IgD-negative memory B cell (primary cell): ENCODE measurements at regions not wholly inside any gene's neighbourhood (a gene's known extent, or its start where the extent isn't known, plus 50 kb on each side); places are given as distances from the start of the nearest gene placed in this dataset.
"Not testable (repeated sequence)": the region's sequence is repeated elsewhere in the genome, so short reads cannot be mapped to it uniquely, and the experiment has no call there.

Experiments
- H3K27ac Mint-ChIP-seq, 3 donors: one replicate each; pipeline ENCODE4 v1.8.0; 2020 to 2022; ENCODE audit warnings: mild to moderate bottlenecking in 3 of 3, mixed read lengths in 3 of 3, moderate library complexity in 1 of 3
- H3K27me3 Mint-ChIP-seq: one replicate; pipeline ENCODE4 v1.8.0; 2021; ENCODE audit warnings: mixed read lengths
- H3K36me3 Mint-ChIP-seq: one replicate; pipeline ENCODE4 v1.8.0; 2020; ENCODE audit warnings: mild to moderate bottlenecking, mixed read lengths
- H3K4me1 Mint-ChIP-seq, 3 donors: one replicate each; pipeline ENCODE4 v1.8.0; 2020 to 2022; ENCODE audit warnings: mixed read lengths in 3 of 3, mild to moderate bottlenecking in 1 of 3
- H3K4me3 Mint-ChIP-seq, 4 donors: one replicate each; pipeline ENCODE4 v1.8.0; 2020 to 2022; ENCODE audit warnings: mild to moderate bottlenecking in 4 of 4, mixed read lengths in 4 of 4, moderate library complexity in 3 of 4
- H3K9me3 Mint-ChIP-seq, 3 donors: one replicate each; pipeline ENCODE4 v1.8.0; 2020 to 2021; ENCODE audit warnings: mixed read lengths in 3 of 3, mild to moderate bottlenecking in 1 of 3

DNA sequence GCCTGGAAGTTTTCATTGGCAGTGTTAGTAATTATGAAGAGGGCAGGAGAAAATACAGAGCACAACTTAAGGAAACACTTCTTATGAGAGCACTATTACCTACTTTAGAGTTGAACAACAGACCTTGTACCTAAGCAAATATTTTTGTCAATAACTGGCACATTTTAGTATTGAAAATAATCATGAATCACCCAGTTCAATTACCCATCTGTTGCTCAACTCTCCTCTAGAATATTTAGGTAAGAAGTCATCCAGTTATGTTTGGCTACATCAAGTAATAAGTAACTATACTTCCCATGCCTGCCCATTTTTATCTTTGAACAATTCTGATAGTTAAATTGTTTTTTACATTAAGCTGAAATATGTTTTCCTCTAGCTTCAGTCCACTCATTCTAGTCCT lies 893.4 kb downstream of the DIAPH3 start:
- H3K9me3 Mint-ChIP-seq, result peaks cover 0 to 4% (median 2%) of the 10 kb centered on the region in 3 donors
- H3K27ac Mint-ChIP-seq, result no peak overlapping the region
- peaks cover 4% of the 10 kb centered on the region for H3K36me3 Mint-ChIP-seq
- H3K4me1 Mint-ChIP-seq, result no peaks in the 10 kb centered on the region
- H3K4me3 Mint-ChIP-seq, result no peak overlapping the region
- no peaks in the 10 kb centered on the region for H3K27me3 Mint-ChIP-seq

DNA sequence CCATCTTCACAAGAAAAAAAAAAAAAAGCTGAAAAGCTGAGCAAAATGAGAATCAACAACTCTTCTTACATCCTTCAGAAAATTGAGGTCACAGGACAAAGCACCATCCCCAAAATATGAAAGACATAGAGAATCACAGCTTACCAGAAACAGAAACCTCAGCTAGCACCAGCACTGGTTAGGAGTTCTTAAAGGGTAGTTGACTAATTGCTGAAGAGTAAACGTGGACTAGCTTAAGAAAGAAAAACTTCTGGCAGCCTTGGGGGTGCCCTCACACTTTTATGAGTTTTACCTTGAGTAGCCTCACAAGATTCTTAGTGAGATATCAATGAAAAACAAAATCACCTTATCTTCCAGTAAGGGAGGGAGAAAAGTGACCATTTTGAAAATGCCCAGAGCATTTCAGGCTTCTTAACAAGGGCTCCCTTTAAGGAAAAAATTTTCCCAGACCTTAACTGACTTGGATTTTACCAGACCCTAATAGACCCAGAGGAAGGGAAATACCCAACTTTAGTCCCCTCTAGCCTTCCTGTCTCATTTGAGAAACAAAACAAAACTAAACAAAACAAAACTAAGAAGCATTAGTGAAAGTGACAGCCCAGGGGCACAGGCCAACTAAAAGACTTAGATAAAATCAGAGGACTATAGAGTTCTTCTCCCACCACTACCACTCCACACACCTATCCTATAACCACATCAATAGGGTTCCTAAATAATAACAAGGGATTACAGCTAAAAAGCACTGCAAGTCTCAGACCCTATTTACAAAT lies 888.6 kb downstream of the DIAPH3 start:
- Mint-ChIP-seq H3K27ac (no peak overlapping the region), H3K4me3 (no peak overlapping the region), H3K36me3 (peaks cover 4% of the 10 kb centered on the region), H3K4me1 (no peaks in the 10 kb centered on the region), H3K9me3 (peaks cover 0 to 6% (median 0%) of the 10 kb centered on the region in 3 donors), H3K27me3 (no peaks in the 10 kb centered on the region)

GRCh38 chr13:59276436-59276835 lies 887.3 kb downstream of the DIAPH3 start:
- H3K9me3 Mint-ChIP-seq, result peaks cover 0 to 6% (median 0%) of the 10 kb centered on the region in 3 donors
- H3K4me1 Mint-ChIP-seq, result no peaks in the 10 kb centered on the region
- H3K27me3 Mint-ChIP-seq, result no peaks in the 10 kb centered on the region
- H3K27ac Mint-ChIP-seq, result no peak overlapping the region
- H3K4me3 Mint-ChIP-seq, result no peak overlapping the region
- peaks cover 4% of the 10 kb centered on the region for H3K36me3 Mint-ChIP-seq

DNA sequence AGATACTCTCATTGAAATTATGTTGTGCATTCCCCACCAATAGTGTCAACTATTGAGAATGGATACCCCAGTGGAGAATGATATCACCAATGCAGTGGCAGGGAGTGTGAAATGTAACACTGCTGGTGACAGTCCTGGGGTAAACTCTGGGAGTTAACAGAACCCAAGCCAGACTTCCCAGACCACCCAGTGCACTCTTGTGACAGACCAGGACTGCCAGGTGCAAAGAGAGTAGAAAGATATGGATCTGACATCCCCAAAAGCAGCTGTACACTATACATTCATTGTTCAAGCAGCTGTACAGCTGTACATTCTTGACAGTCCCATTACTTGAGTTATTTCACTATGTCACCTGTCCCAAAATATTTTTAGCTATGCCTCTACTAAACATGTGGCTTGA lies 886.6 kb downstream of the DIAPH3 start:
- Mint-ChIP-seq H3K4me3 (no peak overlapping the region), H3K36me3 (no peaks in the 10 kb centered on the region), H3K27ac (no peak overlapping the region), H3K9me3 (peaks cover 0 to 4% (median 0%) of the 10 kb centered on the region in 3 donors), H3K4me1 (no peaks in the 10 kb centered on the region), H3K27me3 (no peaks in the 10 kb centered on the region)

GRCh38 chr13:59279028-59279427 lies 884.7 kb downstream of the DIAPH3 start:
- no peaks in the 10 kb centered on the region for H3K4me1 Mint-ChIP-seq
- peaks cover 0 to 2% (median 0%) of the 10 kb centered on the region in 3 donors for H3K9me3 Mint-ChIP-seq
- H3K27me3 Mint-ChIP-seq, result no peaks in the 10 kb centered on the region
- H3K27ac Mint-ChIP-seq, result no peak overlapping the region
- no peaks in the 10 kb centered on the region for H3K36me3 Mint-ChIP-seq
- no peak overlapping the region for H3K4me3 Mint-ChIP-seq

- Mint-ChIP-seq H3K36me3 (no peaks in the 10 kb centered on the region), H3K27me3 (no peaks in the 10 kb centered on the region), H3K9me3 (peaks cover 0 to 2% (median 2%) of the 10 kb centered on the region in 3 donors), H3K27ac (no peak overlapping the region), H3K4me3 (no peak overlapping the region), H3K4me1 (no peaks in the 10 kb centered on the region)
These were observed 884.2 kb downstream of the DIAPH3 start for GRCh38 chr13:59279576-59279975.

- no peaks in the 10 kb centered on the region for H3K27me3 Mint-ChIP-seq
- no peak overlapping the region for H3K27ac Mint-ChIP-seq
- no peaks in the 10 kb centered on the region for H3K36me3 Mint-ChIP-seq
- H3K4me3 Mint-ChIP-seq, result no peak overlapping the region
- H3K9me3 Mint-ChIP-seq, result peaks cover 0 to 2% (median 2%) of the 10 kb centered on the region in 3 donors
- H3K4me1 Mint-ChIP-seq, result no peaks in the 10 kb centered on the region
These were observed 883.4 kb downstream of the DIAPH3 start for GRCh38 chr13:59280297-59280696.

DNA sequence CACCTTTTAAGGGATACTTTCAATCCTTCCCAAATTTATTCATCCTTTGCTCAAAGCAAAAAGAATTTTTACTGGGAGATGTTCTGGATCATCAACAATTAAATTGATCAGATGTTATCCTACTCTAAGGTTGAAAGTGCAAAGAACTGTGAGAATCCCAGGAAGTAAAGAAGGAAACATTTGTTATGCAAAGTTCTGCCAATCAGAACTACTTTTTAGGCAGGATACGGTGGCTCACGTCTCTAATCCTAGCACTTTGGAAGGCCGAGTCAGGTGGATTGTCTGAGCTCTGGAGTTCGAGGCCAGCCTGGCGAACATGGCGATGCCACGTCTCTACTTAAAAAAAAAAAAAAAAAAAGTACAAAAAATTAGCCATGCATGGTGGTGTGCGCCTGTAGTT lies 882.3 kb downstream of the DIAPH3 start:
- Mint-ChIP-seq H3K4me3 (no peak overlapping the region), H3K36me3 (no peaks in the 10 kb centered on the region), H3K27me3 (no peaks in the 10 kb centered on the region), H3K4me1 (no peaks in the 10 kb centered on the region), H3K27ac (no peak overlapping the region), H3K9me3 (peaks cover 0 to 2% (median 2%) of the 10 kb centered on the region in 3 donors)

DNA sequence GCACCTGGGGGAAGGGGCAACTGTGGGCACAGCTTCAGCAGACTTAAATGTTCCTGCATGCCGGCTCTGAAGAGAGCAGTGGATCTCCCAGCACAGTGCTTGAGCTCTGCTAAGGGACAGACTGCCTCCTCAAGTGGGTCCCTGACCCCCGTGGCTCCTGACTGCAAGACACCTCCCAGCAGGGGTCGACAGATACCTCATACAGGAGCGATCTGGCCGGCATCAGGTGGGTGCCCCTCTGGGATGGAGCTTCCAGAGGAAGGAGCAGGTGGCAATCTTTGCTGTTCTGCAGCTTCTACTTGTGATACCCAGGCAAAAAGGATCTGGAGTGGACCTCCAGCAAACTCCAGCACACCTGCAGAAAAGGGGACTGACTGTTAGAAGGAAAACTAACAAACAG lies 871.5 kb downstream of the DIAPH3 start:
- not testable (repeated sequence) for H3K27me3 Mint-ChIP-seq, H3K36me3 Mint-ChIP-seq, H3K4me1 Mint-ChIP-seq, H3K27ac Mint-ChIP-seq, H3K4me3 Mint-ChIP-seq
- peaks cover 3 to 16% (median 8%) of the 10 kb centered on the region in 3 donors for H3K9me3 Mint-ChIP-seq

GRCh38 chr13:59299584-59299983 lies 864.1 kb downstream of the DIAPH3 start:
- peaks cover 6 to 10% (median 9%) of the 10 kb centered on the region in 3 donors for H3K9me3 Mint-ChIP-seq
- no peak overlapping the region for H3K4me3 Mint-ChIP-seq
- no peaks in the 10 kb centered on the region for H3K36me3 Mint-ChIP-seq
- no peaks in the 10 kb centered on the region for H3K27me3 Mint-ChIP-seq
- no peak overlapping the region for H3K27ac Mint-ChIP-seq
- H3K4me1 Mint-ChIP-seq, result no peaks in the 10 kb centered on the region

DNA sequence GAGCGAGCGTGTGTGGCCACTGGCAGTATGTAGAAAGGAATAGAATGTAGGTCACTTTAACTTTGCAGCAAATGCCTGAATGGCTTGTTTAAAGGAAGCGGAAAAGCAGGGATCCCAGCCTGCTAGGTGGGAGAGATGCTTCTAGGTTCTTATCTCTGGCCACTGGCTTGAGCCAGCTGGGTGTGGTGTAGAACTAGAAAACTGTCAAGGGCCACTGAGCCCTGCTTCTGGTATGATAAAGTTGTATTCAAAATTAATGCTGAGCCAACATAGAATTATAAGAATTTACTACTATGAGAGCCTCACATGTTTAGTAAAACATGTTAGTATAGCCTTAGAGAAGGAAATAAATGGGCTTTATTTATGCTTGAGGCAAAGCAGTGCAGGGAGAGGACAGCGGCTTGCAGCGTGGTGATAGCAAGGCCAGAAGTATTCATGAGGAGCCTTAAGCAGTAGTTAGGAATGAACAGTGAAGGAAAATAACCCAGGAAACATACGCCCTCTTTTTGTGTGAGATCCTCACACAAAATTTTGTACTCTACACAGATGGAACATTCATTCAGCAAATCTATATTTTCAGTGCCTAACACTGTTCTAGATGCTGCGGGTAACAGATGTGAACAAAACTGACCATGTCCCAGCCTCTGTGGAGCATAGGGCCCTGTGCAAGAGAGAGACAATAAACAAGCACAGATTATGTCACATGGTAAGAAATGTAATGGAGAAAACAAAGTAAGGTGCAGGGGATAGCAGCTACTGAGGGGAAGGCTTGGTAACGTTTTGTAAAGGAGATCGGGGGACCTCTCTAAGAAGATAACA lies 863.2 kb downstream of the DIAPH3 start:
- Mint-ChIP-seq H3K27ac (no peak overlapping the region), H3K36me3 (no peaks in the 10 kb centered on the region), H3K9me3 (peaks cover 6 to 9% (median 7%) of the 10 kb centered on the region in 3 donors), H3K27me3 (no peaks in the 10 kb centered on the region), H3K4me3 (no peak overlapping the region), H3K4me1 (no peaks in the 10 kb centered on the region)

- no peaks in the 10 kb centered on the region for H3K36me3 Mint-ChIP-seq
- no peaks in the 10 kb centered on the region for H3K4me1 Mint-ChIP-seq
- H3K4me3 Mint-ChIP-seq, result no peak overlapping the region
- no peaks in the 10 kb centered on the region for H3K27me3 Mint-ChIP-seq
- peaks cover 3 to 6% (median 5%) of the 10 kb centered on the region in 3 donors for H3K9me3 Mint-ChIP-seq
- no peak overlapping the region for H3K27ac Mint-ChIP-seq
These were observed 862.6 kb downstream of the DIAPH3 start for GRCh38 chr13:59301174-59301567.

DNA sequence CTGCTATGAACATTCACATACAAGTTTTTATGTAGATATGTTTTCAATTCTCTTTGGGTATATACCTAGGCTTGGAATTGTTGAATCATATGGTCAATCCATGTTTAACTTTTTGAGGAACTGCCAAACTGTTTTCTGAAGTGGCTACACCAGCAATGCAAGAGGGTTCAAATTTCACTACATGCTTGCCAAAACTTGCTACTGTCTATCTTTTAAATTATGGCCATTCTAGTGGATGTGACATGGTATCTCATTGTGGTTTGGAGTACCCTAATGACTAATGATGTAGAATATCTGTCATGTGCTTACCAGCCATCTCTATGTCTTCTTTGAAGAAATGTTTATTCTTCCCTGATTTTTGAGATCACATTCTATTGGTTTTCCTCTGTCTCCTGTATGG lies 860.3 kb downstream of the DIAPH3 start:
- Mint-ChIP-seq H3K4me3 (no peak overlapping the region), H3K9me3 (peaks cover 0 to 3% (median 0%) of the 10 kb centered on the region in 3 donors), H3K27ac (no peak overlapping the region), H3K36me3 (no peaks in the 10 kb centered on the region), H3K27me3 (no peaks in the 10 kb centered on the region), H3K4me1 (no peaks in the 10 kb centered on the region)

DNA sequence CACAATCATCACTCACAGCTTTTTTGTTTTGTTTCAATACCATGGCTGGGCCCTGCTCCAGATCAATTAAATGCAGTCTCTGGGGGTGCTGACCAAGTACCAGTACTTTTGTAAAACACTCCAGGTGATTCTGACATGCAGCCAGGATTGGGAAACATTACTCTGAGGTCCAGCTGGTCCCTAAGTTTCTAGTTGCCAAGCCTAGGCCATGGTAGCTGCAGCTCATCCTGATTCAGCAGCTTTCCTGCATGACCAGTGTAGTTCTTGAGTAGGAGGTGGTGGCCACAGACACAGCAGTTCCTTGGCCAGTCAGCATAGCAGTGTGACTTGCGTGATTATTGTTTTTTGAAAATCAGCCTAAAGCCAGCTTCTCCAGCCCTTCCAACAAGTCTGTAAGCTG lies 859.1 kb downstream of the DIAPH3 start:
- Mint-ChIP-seq H3K9me3 (peaks cover 3 to 4% (median 3%) of the 10 kb centered on the region in 3 donors), H3K27ac (no peak overlapping the region), H3K4me3 (no peak overlapping the region), H3K36me3 (no peaks in the 10 kb centered on the region), H3K27me3 (no peaks in the 10 kb centered on the region), H3K4me1 (no peaks in the 10 kb centered on the region)

- Mint-ChIP-seq H3K9me3 (peaks cover 3 to 4% (median 3%) of the 10 kb centered on the region in 3 donors), H3K36me3 (no peaks in the 10 kb centered on the region), H3K27me3 (no peaks in the 10 kb centered on the region), H3K4me3 (no peak overlapping the region), H3K4me1 (no peaks in the 10 kb centered on the region), H3K27ac (no peak overlapping the region)
These were observed 857.8 kb downstream of the DIAPH3 start for GRCh38 chr13:59305896-59306295.
